ENCODE measurements at regions not wholly inside any gene's neighbourhood (a gene's known extent, or its start where the extent isn't known, plus 50 kb on each side); places are given as distances from the start of the nearest gene placed in this dataset.

DNA sequence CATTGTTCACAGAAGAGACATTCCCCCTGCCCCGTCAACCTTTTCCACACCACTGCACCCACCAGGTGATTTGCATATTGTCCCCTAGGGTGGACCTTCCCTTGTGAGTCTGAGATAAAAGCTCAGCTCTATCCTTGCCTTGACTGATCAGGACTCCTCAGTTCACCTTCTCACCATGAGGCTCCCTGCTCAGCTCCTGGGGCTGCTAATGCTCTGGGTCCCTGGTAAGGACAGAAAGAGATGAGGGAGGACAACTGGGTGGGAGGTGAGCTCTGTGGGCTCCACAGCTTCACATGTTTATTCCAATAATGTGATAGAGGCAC, 1160.1 kb downstream of the RPIA start:
- no peak for TF ChIP-seq POLR2A (IDR thresholded peaks at IDR 0.05)
- TF ChIP-seq, protein P1, sequence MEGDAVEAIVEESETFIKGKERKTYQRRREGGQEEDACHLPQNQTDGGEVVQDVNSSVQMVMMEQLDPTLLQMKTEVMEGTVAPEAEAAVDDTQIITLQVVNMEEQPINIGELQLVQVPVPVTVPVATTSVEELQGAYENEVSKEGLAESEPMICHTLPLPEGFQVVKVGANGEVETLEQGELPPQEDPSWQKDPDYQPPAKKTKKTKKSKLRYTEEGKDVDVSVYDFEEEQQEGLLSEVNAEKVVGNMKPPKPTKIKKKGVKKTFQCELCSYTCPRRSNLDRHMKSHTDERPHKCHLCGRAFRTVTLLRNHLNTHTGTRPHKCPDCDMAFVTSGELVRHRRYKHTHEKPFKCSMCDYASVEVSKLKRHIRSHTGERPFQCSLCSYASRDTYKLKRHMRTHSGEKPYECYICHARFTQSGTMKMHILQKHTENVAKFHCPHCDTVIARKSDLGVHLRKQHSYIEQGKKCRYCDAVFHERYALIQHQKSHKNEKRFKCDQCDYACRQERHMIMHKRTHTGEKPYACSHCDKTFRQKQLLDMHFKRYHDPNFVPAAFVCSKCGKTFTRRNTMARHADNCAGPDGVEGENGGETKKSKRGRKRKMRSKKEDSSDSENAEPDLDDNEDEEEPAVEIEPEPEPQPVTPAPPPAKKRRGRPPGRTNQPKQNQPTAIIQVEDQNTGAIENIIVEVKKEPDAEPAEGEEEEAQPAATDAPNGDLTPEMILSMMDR (IDR thresholded peaks at IDR 0.05): no peak
- no peak for TF ChIP-seq EP300 (IDR thresholded peaks at IDR 0.05)
